ENCODE measurements at regions not wholly inside any gene's neighbourhood (a gene's known extent, or its start where the extent isn't known, plus 50 kb on each side); places are given as distances from the start of the nearest gene placed in this dataset.

DNA sequence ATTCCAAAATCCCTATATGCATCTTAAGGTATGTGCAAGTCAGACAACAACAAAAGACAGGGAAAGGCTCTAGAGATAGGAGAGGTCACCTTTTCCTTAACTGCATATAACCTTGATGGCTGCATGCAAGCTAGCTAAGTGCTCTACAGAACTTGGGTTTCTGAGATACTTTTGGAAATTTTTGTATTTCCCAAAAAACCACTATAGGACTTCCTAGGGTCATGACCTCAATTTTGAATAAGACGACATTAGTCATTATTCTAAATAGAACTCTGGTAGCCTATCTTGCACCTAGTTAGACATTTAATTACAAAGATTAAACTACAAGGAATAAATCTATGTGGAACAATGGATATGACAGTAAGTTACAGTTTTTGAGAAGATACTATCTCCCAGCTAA lies 309.3 kb downstream of the BCAT1 start:
- Histone ChIP-seq H3K36me3 (ENCODE audit: control insufficient read depth, insufficient read depth, low read length) (no peaks in the 10 kb centered on the region), H3K4me1 (no peaks in the 10 kb centered on the region), H3K27ac (no peak overlapping the region), H3K27me3 (ENCODE audit: control insufficient read depth, insufficient read depth, low read length) (no peaks in the 10 kb centered on the region), H3K9ac (no peak overlapping the region), H3K79me2 (no peaks in the 10 kb centered on the region), H2AFZ (no peak overlapping the region), H3K4me3 (ENCODE audit: low read depth, low read length) (no peak overlapping the region), H3K4me2 (ENCODE audit: low read length) (no peak overlapping the region), H3K9me3 (ENCODE audit: control insufficient read depth, low read length) (no peaks in the 10 kb centered on the region)
- TF ChIP-seq, protein P1, sequence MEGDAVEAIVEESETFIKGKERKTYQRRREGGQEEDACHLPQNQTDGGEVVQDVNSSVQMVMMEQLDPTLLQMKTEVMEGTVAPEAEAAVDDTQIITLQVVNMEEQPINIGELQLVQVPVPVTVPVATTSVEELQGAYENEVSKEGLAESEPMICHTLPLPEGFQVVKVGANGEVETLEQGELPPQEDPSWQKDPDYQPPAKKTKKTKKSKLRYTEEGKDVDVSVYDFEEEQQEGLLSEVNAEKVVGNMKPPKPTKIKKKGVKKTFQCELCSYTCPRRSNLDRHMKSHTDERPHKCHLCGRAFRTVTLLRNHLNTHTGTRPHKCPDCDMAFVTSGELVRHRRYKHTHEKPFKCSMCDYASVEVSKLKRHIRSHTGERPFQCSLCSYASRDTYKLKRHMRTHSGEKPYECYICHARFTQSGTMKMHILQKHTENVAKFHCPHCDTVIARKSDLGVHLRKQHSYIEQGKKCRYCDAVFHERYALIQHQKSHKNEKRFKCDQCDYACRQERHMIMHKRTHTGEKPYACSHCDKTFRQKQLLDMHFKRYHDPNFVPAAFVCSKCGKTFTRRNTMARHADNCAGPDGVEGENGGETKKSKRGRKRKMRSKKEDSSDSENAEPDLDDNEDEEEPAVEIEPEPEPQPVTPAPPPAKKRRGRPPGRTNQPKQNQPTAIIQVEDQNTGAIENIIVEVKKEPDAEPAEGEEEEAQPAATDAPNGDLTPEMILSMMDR (IDR thresholded peaks at IDR 0.05) = no peak

DNA sequence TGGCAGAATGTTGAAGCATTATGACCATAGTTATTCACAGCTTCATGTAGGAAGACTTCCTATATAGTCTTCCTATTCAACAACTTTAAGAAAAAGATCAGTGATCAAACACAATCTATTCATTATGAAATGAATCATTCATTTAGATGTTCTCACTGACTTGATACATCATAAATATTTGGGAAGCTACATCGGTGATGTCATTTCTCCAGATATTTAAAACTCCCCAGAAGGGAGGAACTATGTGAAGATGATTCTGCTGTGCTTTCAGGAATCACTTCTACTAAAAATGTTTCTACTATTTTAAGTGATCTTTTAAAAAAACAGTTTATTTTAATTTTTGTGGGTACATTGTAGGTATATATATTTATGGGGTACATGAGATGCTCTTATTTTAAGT lies 316.4 kb downstream of the BCAT1 start:
- Histone ChIP-seq H3K36me3 (ENCODE audit: control insufficient read depth, insufficient read depth, low read length) (no peaks in the 10 kb centered on the region), H3K9ac (no peak overlapping the region), H3K9me3 (ENCODE audit: control insufficient read depth, low read length) (no peaks in the 10 kb centered on the region), H3K27ac (no peak overlapping the region), H2AFZ (no peak overlapping the region), H3K79me2 (no peaks in the 10 kb centered on the region), H3K4me1 (no peaks in the 10 kb centered on the region), H3K4me3 (ENCODE audit: low read depth, low read length) (no peak overlapping the region), H3K27me3 (ENCODE audit: control insufficient read depth, insufficient read depth, low read length) (no peaks in the 10 kb centered on the region), H3K4me2 (ENCODE audit: low read length) (no peak overlapping the region)
- TF ChIP-seq, protein P1 (IDR thresholded peaks at IDR 0.05) = no peak

DNA sequence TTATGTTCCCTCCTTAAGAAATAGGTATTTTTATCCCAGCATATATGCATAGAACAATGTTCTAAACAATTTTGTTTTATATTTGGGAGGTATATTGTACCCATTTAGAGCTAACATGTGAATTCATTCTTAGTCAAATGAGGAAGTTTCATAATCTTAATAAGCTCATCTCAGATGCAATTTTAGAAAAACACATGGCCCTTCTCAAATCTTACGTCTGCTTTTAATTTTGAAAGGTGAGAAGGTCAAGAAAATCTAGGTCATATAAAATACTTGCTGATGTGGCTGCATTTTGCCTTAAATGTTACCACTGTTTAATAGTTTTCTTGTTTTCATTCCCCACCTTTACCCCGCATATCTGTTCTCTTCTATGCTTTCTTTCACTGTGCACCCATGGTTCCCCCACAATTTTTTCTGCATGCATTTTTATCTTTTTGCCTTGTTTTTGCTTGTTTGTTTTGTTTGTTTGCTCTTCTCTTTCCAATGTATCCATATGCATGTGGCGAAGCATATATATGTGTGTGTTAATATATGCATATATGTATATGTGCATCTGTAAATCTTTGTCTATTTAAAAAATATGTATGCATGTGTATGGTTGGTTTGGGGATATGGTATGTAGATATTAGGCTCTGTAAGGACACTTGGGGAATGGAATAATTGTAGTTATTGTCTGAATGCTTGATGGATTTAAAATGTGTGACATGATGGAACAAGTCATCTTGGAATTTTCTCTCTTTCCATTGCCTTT lies 317.1 kb downstream of the BCAT1 start:
- Histone ChIP-seq H3K79me2 (no peaks in the 10 kb centered on the region), H3K36me3 (ENCODE audit: control insufficient read depth, insufficient read depth, low read length) (no peaks in the 10 kb centered on the region), H3K4me1 (no peaks in the 10 kb centered on the region), H3K9ac (no peak overlapping the region), H3K27me3 (ENCODE audit: control insufficient read depth, insufficient read depth, low read length) (no peaks in the 10 kb centered on the region), H3K27ac (no peak overlapping the region), H3K4me2 (ENCODE audit: low read length) (no peak overlapping the region), H3K4me3 (ENCODE audit: low read depth, low read length) (no peak overlapping the region), H2AFZ (no peak overlapping the region), H3K9me3 (ENCODE audit: control insufficient read depth, low read length) (no peaks in the 10 kb centered on the region)
- TF ChIP-seq, protein P1 (IDR thresholded peaks at IDR 0.05) = no peak

DNA sequence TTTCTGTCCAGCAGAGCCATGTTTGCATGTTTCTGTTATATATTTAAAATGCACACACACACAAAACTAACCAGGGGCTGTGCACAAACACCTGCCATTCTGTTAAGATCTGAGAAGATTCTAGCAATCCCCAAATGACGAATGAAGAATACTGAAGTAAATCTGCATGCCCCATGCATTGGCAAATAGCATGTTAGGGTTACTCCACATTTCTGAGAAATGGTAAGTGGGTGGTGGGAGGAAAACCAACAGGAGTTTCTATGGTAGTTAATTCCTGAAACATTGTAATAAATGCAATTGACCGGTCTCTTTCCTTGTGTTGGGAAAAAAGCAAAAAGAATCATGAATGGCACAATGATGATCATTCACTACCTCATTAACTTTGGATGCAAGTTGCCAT lies 318.0 kb downstream of the BCAT1 start:
- H3K4me3 ChIP-seq (ENCODE audit: low read depth, low read length) = no peak overlapping the region
- H3K4me2 ChIP-seq (ENCODE audit: low read length) = no peak overlapping the region
- H3K79me2 ChIP-seq = no peaks in the 10 kb centered on the region
- H3K36me3 ChIP-seq (ENCODE audit: control insufficient read depth, insufficient read depth, low read length) = no peaks in the 10 kb centered on the region
- H3K27me3 ChIP-seq (ENCODE audit: control insufficient read depth, insufficient read depth, low read length) = no peaks in the 10 kb centered on the region
- no peaks in the 10 kb centered on the region for H3K9me3 ChIP-seq (ENCODE audit: control insufficient read depth, low read length)
- no peak overlapping the region for H3K27ac ChIP-seq
- H2AFZ ChIP-seq = no peak overlapping the region
- TF ChIP-seq, protein P1 (IDR thresholded peaks at IDR 0.05) = no peak
- H3K9ac ChIP-seq = no peak overlapping the region
- H3K4me1 ChIP-seq = no peaks in the 10 kb centered on the region

DNA sequence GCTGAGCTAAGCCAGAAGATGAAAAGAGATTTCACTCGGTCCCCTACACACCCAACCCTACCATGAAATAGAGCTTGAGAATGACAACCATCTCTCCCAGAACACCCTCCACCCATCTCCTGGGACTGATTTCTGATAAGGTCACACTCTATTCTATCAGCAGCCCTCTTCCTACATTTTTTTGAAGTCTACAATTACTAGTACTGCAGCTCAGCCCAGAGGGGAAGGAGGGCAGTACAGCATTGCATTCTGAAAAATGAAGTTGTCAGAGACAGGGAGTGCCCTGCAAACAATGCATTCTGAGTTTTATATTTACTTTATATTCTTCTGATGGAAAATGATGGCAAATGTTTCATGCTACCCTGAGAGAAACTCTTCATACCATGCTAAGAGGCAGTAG lies 318.5 kb downstream of the BCAT1 start:
- TF ChIP-seq, protein P1 (IDR thresholded peaks at IDR 0.05) = no peak
- H3K36me3 ChIP-seq (ENCODE audit: control insufficient read depth, insufficient read depth, low read length) = no peaks in the 10 kb centered on the region
- no peaks in the 10 kb centered on the region for H3K9me3 ChIP-seq (ENCODE audit: control insufficient read depth, low read length)
- H3K27me3 ChIP-seq (ENCODE audit: control insufficient read depth, insufficient read depth, low read length) = no peaks in the 10 kb centered on the region
- no peak overlapping the region for H3K27ac ChIP-seq
- no peak overlapping the region for H3K9ac ChIP-seq
- H3K79me2 ChIP-seq = no peaks in the 10 kb centered on the region
- H3K4me2 ChIP-seq (ENCODE audit: low read length) = no peak overlapping the region
- H2AFZ ChIP-seq = no peak overlapping the region
- H3K4me3 ChIP-seq (ENCODE audit: low read depth, low read length) = no peak overlapping the region
- H3K4me1 ChIP-seq = no peaks in the 10 kb centered on the region
